RWPE2 (cell line): ENCODE measurements at regions not wholly inside any gene's neighbourhood (a gene's known extent, or its start where the extent isn't known, plus 50 kb on each side); places are given as distances from the start of the nearest gene placed in this dataset.

Experiments
- ATAC-seq: fragments of 200-7000 bp; cut with Tn5 transposase; 3 replicates; pipeline ENCODE4 v1.9.1; 2021; ENCODE audit warnings: low read depth
- DNase-seq: peaks from one replicate; pipeline ENCODE4 v3.0.0-alpha.2; 2020; ENCODE audit warnings: low spot score
- H3K27ac ChIP-seq: fragments of 450-650 bp; 2 replicates; pipeline ENCODE4 v1.5.1; 2017; ENCODE audit warnings: mild to moderate bottlenecking; ENCODE audit not compliant: poor library complexity, severe bottlenecking
- H3K27me3 ChIP-seq: fragments of 250-450 bp; sonication (Bioruptor Pico); 2 replicates; pipeline ENCODE4 v1.5.1; 2021; ENCODE audit warnings: mild to moderate bottlenecking, moderate library complexity; ENCODE audit not compliant: insufficient read depth, poor library complexity, severe bottlenecking
- H3K36me3 ChIP-seq: fragments of 250-450 bp; sonication (Bioruptor Pico); 2 replicates; pipeline ENCODE4 v1.5.1; 2020; ENCODE audit warnings: low read depth, mild to moderate bottlenecking, moderate library complexity
- H3K4me1 ChIP-seq: fragments of 250-450 bp; sonication (Bioruptor Pico); 2 replicates; pipeline ENCODE4 v1.5.1; 2021; ENCODE audit warnings: mild to moderate bottlenecking, moderate library complexity; ENCODE audit not compliant: insufficient read depth, poor library complexity, severe bottlenecking
- H3K4me3 ChIP-seq: fragments of 250-450 bp; sonication (Bioruptor Pico); 2 replicates; pipeline ENCODE4 v1.5.1; 2021; ENCODE audit warnings: mild to moderate bottlenecking, moderate library complexity; ENCODE audit not compliant: severe bottlenecking
- H3K9me3 ChIP-seq: fragments of 250-450 bp; sonication (Bioruptor Pico); 2 replicates; pipeline ENCODE4 v1.5.1; 2021; ENCODE audit warnings: mild to moderate bottlenecking, moderate library complexity; ENCODE audit not compliant: severe bottlenecking
- TF ChIP-seq, protein P1 (sequence below): fragments of 450-650 bp; IDR thresholded peaks from one replicate; pipeline ENCODE4 v1.5.1; 2017; ENCODE audit warnings: mild to moderate bottlenecking, moderate library complexity; ENCODE audit not compliant: poor library complexity, severe bottlenecking

DNA sequence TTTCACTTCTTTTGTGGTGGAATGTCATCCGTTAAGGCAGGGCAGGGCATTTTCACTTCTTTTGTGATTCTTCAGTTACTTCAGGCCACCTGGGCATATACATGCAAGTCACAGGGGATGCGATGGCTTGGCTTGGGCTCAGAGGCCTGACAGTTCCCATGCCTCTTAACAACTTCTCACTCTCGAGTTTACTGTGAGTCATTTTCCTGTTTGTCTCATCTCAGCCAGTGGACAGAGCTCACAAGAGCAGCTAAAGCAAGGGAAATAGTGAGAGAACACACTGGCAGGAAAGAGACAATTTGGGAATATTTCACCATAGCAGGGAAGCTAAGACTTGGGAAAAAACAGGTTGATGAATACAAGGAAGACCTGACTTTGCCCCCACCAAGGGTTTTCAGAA is 1275.7 kb downstream of the NLGN4Y start:
- Histone ChIP-seq H3K9me3 (no peaks in the 10 kb centered on the region), H3K27ac (no peak overlapping the region), H3K4me1 (no peaks in the 10 kb centered on the region), H3K27me3 (no peaks in the 10 kb centered on the region), H3K4me3 (no peak overlapping the region), H3K36me3 (no peaks in the 10 kb centered on the region)
- DNase-seq (no peak), ATAC-seq (peak; percentile 49; the same call in 2 of the 3 replicates)
- TF ChIP-seq, protein P1, sequence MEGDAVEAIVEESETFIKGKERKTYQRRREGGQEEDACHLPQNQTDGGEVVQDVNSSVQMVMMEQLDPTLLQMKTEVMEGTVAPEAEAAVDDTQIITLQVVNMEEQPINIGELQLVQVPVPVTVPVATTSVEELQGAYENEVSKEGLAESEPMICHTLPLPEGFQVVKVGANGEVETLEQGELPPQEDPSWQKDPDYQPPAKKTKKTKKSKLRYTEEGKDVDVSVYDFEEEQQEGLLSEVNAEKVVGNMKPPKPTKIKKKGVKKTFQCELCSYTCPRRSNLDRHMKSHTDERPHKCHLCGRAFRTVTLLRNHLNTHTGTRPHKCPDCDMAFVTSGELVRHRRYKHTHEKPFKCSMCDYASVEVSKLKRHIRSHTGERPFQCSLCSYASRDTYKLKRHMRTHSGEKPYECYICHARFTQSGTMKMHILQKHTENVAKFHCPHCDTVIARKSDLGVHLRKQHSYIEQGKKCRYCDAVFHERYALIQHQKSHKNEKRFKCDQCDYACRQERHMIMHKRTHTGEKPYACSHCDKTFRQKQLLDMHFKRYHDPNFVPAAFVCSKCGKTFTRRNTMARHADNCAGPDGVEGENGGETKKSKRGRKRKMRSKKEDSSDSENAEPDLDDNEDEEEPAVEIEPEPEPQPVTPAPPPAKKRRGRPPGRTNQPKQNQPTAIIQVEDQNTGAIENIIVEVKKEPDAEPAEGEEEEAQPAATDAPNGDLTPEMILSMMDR: no peak

DNA sequence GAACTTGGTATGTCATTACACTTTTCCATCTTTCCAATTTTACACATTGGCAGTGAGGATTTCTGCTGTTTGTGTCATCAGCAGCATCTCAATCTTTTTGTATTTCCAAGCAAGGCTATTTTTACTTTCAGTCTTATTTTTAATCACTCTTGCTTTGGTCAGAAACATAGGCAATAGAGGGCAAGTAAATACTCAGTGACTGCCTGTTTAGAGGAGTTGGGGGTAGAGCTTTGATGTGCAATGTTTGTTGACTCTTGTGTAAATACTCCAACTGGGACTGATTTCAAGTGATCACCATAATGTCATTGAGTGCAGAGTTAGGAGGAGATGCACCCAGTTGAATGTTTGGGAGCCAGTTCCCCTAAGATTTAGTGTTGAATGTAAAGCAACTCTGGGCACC is 1281.7 kb downstream of the NLGN4Y start:
- Histone ChIP-seq H3K4me1 (no peaks in the 10 kb centered on the region), H3K9me3 (no peaks in the 10 kb centered on the region), H3K36me3 (no peaks in the 10 kb centered on the region), H3K27me3 (no peaks in the 10 kb centered on the region), H3K27ac (no peak overlapping the region), H3K4me3 (no peak overlapping the region)
- TF ChIP-seq, protein P1: no peak
- no peak for ATAC-seq
- no peak for DNase-seq

DNA sequence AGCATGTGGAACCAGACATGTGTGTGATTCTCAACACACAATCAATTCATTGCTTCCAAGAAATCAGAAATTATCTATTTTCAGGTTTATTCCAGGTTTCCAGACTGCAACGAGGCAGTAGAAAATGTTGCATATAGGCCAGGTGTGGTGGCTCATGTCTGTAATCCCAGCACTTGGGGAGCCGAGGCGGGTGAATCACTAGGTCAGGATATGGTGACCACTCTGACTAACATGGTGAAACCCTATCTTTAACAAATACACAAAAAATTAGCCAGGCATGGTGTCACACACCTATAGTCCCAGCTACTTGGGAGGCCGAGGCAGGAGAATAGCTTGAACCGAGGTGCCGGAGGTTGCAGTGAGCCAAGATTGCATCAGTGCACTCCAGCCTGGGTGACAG is 1289.9 kb downstream of the NLGN4Y start:
- TF ChIP-seq, protein P1: no peak
- peak; percentile 50; the same call in 1 of the 3 replicates for ATAC-seq
- H3K9me3 ChIP-seq: no peaks in the 10 kb centered on the region

More for the DNA sequence above, 1289.9 kb downstream of the NLGN4Y start:
- H3K4me1 ChIP-seq: peaks cover 4% of the 10 kb centered on the region
- no peak overlapping the region for H3K27ac ChIP-seq
- no peaks in the 10 kb centered on the region for H3K27me3 ChIP-seq
- H3K36me3 ChIP-seq: no peaks in the 10 kb centered on the region
- no peak for DNase-seq
- H3K4me3 ChIP-seq: no peak overlapping the region
